A549 (cell line): ENCODE measurements at regions not wholly inside any gene's neighbourhood (a gene's known extent, or its start where the extent isn't known, plus 50 kb on each side); places are given as distances from the start of the nearest gene placed in this dataset.

Source experiments
- CTCF ChIP-seq: fragments of >200 bp; sonication (Bioruptor Twin); formaldehyde crosslinking; IDR thresholded peaks from 3 replicates; pipeline ENCODE4 v1.5.1; 2016
- EHMT2 ChIP-seq: fragments of 200-600 bp; sonication (generic); IDR thresholded peaks from 2 replicates; pipeline ENCODE4 v1.6.1; 2016; ENCODE audit warnings: antibody characterized with exemption, low read depth, mild to moderate bottlenecking, moderate library complexity
- KDM1A ChIP-seq: fragments of 200-600 bp; sonication (generic); IDR thresholded peaks from 2 replicates; pipeline ENCODE4 v1.6.1; 2016; ENCODE audit warnings: low read depth, mild to moderate bottlenecking
- POLR2A ChIP-seq: IDR thresholded peaks from 2 replicates; pipeline ENCODE4 v1.6.1; 2012; ENCODE audit warnings: mild to moderate bottlenecking, low read length
- REST ChIP-seq: fragments of 200-600 bp; sonication (generic); IDR thresholded peaks from 2 replicates; pipeline ENCODE4 v1.6.1; 2016; ENCODE audit warnings: antibody characterized with exemption, mild to moderate bottlenecking, moderate library complexity
- RFX5 ChIP-seq: fragments of 450-650 bp; IDR thresholded peaks from 2 replicates; pipeline ENCODE4 v1.7.1; 2014; ENCODE audit warnings: antibody characterized with exemption, mild to moderate bottlenecking, moderate library complexity
- RNF2 ChIP-seq: fragments of 200-600 bp; sonication (generic); IDR thresholded peaks from 2 replicates; pipeline ENCODE4 v1.6.1; 2016; ENCODE audit warnings: low read depth, mild to moderate bottlenecking, antibody characterized with exemption, moderate library complexity, borderline replicate concordance
- SMC3 ChIP-seq: fragments of >200 bp; sonication (Bioruptor Twin); formaldehyde crosslinking; IDR thresholded peaks from 3 replicates; pipeline ENCODE4 v1.6.1; 2018; ENCODE audit warnings: inconsistent platforms
- ZC3H11A ChIP-seq: fragments of 450-650 bp; IDR thresholded peaks from 2 replicates; pipeline ENCODE4 v1.6.1; 2014; ENCODE audit warnings: antibody characterized with exemption, mild to moderate bottlenecking

GRCh38 chr12:127536833-127537428 is 730.0 kb upstream of the TMEM132C start:
- TF ChIP-seq SMC3 = no peak
- TF ChIP-seq CTCF = no peak
- no peak for TF ChIP-seq RFX5
- TF ChIP-seq KDM1A = no peak
- no peak for TF ChIP-seq RNF2
- no peak for TF ChIP-seq POLR2A
- no peak for TF ChIP-seq EHMT2
- no peak for TF ChIP-seq ZC3H11A
- no peak for TF ChIP-seq REST
